ENCODE measurements at regions not wholly inside any gene's neighbourhood (a gene's known extent, or its start where the extent isn't known, plus 50 kb on each side); places are given as distances from the start of the nearest gene placed in this dataset.

DNA sequence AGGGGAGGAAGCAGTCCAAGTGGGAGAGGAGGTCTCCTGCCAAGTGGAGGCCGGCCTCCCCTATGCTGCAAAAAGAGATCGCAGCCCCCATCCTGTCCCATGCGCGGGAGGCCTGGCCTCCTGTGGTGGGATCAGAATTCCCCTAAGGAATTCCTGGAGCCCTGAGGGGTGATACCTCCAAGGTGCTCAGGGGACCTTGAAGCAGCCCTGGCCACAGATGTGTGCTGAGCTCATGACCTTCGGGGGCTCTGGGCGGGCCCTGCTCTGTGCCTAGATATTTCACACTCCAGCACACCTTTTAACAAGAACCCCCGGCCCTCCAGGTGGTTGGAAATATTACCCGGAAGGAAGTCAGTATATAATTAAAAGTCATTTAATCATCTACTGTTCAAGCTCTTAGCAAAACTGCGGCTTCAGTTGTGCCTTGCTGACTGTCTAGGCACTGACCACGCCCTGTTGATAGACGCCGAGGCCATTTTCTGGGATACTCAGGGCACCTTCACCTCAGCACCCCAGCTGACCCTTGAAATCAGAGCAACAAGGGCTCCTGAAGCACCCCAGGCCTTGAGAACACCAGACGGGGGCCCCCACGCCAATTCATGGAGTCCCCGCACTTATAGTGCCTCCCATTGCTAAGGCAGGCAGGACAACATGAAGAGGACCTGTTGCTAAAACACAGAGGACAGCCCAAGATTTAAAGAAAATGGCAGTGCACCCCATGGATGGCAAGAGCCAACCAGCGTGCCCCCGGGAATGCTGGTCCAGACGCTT, 119.1 kb downstream of the NDUFA10 start:
- no peak for DNase-seq (ENCODE audit: low spot score)

- no peak for DNase-seq (ENCODE audit: low spot score)
Measured at GRCh38 chr2:239905306-239905705, 119.8 kb downstream of the NDUFA10 start.

GRCh38 chr2:239904496-239904895, 120.6 kb downstream of the NDUFA10 start:
- DNase-seq (ENCODE audit: low spot score), result no peak

GRCh38 chr2:239903803-239904202, 121.3 kb downstream of the NDUFA10 start:
- DNase-seq (ENCODE audit: low spot score), result no peak

- DNase-seq (ENCODE audit: low spot score), result no peak
Measured at GRCh38 chr2:239903210-239903609, 121.9 kb downstream of the NDUFA10 start.

- DNase-seq (ENCODE audit: low spot score), result no peak
Measured at GRCh38 chr2:239902749-239903201, 122.4 kb downstream of the NDUFA10 start.

DNA sequence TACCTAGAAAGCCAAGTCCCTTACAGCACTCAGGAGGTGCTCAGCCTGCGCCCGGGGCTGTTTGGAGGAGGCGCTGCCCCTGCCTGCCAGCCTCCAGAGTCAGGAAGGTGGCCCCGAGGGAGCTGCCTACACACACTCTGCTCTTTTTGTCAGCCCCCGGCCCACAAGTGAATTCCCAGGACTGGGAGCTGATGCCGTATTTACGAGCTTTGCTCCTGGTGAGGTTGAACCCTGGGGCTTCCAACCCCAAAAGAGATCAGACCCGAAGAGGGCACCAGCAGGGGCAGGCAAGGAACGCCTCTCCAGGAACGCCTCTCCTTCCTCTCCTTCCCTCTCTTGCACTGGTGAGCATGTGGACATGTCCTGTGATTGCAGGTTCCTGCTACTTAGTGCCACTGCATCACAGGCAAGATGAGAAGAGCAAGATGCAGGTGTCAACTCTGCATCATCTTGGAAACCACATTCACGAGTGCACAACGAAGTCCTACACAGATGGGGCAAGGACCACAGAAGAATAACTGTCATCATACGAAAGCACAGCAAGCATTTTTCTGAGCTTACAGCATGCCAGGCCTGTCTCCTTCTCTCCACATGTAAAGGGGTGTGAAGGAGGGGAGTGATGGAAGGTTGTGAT, 126.7 kb downstream of the NDUFA10 start:
- DNase-seq (ENCODE audit: low spot score), result no peak

DNA sequence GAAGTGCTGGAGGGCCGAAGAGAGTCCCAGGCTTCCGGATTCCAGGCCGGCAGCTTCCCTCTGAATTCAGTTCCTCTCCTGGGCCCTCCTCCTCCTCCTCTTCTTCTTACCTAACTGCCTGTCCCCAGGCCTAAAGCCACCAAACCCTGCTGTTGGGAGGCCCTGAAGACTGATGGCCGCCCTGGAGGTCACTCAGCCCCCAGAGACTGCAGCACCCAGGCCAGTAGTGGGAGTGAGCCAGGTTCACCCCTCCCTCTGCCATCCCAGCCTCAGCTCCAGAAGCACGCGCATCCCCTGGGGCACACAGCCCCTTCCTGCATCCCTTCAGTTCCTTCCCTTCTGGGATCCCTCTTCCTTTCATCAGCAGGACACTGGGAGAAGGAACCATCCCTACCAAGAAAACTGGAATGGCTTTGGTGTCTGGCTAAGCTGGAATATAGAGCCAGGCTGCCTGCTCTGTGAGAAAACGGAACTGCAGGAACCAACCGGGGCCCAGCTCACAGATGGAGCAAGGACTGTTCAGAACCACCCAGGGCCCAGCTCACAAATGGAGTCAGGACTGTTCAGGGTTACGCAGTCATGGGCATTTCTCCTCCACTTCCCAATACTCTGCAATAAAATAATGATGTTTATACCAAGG, 127.4 kb downstream of the NDUFA10 start:
- no peak for DNase-seq (ENCODE audit: low spot score)

DNA sequence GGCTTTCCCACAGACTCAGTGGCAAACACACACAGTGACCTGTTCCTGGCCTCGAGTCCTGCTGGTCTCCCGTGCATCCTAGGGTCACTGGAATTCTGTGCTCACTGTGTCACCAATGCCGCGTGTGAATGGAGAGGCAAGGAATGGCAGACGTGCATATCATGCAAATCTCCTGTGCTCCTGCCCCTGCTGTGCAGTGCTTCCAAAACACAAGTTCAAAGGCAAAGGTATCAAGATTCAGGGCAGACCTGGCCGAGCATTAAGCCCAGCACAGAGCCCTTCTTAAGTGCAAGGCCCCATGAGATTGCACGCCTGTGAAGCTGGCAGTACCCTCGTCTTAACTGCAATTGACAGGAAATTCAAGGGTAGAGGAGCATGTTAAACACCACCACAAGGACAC, 129.1 kb downstream of the NDUFA10 start:
- no peak for DNase-seq (ENCODE audit: low spot score)

- DNase-seq (ENCODE audit: low spot score), result no peak
Measured at GRCh38 chr2:239895669-239896068, 129.5 kb downstream of the NDUFA10 start.

GRCh38 chr2:239895116-239895515, 130.0 kb downstream of the NDUFA10 start:
- DNase-seq (ENCODE audit: low spot score), result no peak

DNA sequence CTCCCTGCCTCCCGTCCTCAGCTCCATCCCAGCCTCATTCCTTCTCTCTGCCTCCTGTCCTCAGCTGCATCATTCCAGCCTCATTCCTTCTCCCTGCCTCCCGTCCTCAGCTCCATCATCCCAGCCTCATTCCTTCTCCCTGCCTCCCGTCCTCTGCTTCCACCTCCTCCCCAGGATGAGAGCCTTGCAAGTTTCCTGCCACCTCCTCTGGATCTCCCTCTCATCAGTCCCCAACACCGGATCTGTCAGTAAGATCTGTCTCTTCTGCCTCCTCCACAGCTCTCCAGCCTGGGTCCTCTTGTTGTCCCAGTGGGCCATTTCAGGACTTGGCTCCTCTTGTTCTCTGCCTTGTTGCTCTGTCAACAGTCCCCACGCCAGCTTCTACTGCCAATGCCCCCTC, 130.9 kb downstream of the NDUFA10 start:
- no peak for DNase-seq (ENCODE audit: low spot score)

DNA sequence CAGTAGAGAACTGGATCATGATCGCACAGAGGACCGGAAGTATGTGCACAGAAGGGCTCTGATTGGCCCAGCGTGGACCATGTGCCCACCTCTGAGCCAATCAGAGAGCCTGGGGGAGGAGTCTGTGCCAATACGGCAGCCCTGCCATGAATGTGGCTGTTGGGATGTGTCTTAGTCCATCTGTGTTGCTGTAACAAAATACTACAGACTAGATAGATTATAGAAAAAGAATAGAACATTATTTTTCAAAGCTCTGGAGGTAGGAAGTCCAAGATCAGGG, 132.0 kb downstream of the NDUFA10 start:
- DNase-seq (ENCODE audit: low spot score), result no peak

DNA sequence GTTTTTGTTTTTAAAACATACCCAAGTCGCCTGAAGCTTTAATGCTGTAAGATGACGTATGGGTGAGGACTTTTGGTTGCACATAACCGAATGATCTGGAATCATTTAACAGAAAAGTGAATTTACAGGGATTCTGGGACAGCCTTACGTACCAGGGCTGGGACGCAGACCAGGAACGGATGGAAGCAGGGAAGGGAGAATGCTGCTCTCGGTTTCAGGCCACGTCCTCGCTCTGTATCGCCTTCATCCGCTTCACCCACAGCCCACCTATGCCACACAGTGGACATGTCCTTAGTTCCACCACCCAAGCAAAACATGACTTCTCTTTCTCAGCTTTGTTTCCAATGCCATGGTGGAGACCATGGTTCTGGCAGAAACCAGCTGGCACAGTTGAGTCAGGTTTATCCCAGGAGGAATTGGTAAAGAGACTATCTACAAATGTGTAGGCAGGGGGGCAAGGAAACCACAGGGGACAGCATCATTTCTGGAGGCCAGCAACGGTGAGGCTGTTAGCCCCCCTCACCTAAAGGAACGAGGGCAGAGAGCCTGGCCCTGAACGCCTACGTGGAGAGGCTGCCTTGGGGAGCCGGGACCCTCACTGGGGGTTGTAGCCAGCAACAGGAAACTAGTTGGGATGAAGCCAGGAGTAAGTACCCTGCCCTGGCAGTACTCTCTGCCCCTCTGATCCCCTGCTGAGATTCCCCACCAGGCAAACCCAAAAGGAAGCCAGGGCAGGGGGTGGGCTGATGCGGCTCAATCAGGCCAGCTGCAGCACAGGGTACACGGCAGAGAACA, 132.5 kb downstream of the NDUFA10 start:
- no peak for DNase-seq (ENCODE audit: low spot score)

DNA sequence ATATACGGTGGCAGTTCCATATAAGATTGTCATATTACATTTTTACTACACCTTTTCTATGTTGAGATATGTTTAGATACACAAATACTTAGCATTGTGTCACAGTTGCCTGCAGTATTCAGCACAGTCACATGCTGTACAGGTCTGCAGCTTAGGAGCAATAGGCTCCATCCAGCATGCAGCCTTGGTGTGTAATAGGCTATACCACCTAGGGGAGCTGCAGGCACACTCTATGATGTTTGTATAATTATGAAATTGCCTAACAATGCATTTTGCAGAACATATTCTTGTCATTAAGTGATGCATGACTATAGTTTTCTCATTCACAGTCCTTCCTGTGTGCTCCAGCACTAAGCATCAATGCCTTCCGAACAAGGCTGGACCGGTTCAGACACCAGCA, 133.4 kb downstream of the NDUFA10 start:
- DNase-seq (ENCODE audit: low spot score), result no peak

GRCh38 chr2:239890206-239890746, 134.9 kb downstream of the NDUFA10 start:
- no peak for DNase-seq (ENCODE audit: low spot score)

DNA sequence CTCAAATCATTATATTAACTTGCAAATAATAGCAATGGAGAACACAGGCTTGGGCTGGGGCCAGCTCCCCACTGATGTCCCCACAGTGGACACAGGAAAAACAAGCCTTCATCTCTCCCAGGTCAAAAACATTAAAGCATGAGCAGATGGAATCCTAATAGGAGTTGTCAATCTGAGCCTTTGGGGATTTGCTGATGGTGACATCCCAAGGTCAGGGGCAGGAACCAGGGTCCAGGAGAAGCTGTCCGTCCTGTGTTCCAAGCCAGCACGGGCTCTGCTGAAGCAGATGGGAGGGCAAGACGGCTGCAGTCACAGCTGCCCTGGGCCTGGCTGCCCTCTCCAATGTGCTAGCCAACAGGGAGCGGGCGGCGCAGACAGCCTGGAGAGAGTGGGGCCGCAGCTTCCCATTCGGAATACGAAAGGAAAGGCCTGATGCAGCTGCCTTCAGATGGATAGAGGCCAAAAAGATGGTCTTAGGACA, 135.5 kb downstream of the NDUFA10 start:
- DNase-seq (ENCODE audit: low spot score), result no peak

- no peak for DNase-seq (ENCODE audit: low spot score)
Measured at GRCh38 chr2:239887604-239888003, 137.5 kb downstream of the NDUFA10 start.

GRCh38 chr2:239886781-239887180, 138.4 kb downstream of the NDUFA10 start:
- DNase-seq (ENCODE audit: low spot score), result no peak

DNA sequence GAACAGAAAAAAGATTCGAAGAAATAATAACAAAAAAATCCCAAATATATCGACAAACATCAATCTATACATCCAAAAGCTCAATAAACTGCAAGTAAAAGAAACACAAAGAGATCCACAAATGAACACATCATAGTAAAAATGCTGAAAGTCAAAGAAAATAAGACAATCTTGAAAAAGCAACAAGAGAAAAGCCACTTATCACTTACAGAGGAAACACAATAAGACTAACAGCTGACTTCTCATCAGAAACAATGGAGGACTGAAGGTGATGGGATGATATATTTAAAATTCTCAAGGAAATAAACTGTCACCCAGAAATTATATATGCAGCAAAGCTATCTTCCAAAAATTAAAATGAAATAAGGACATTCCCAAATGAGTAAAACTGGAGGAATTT, 140.3 kb downstream of the NDUFA10 start:
- no peak for DNase-seq (ENCODE audit: low spot score)

DNA sequence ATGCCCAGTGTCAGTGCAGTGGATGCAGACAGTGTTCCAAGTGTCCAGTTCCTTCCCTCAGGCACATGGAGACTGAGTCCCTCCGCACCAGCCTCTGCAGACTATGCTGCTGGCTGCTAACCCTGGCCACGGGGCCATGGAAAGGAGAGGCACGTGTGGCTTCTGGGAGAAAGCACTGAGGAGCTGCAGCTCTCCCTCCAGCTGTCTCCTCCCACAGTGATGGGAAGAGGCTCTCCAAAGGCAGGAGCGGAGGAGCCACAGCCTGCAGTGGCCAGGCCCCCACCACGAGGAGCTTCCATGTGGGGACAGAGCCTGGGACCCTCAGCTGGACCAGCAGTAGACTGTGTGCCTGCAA, 141.1 kb downstream of the NDUFA10 start:
- no peak for DNase-seq (ENCODE audit: low spot score)

GRCh38 chr2:239883326-239884050, 141.7 kb downstream of the NDUFA10 start:
- DNase-seq (ENCODE audit: low spot score), result no peak
